ENCODE measurements at regions not wholly inside any gene's neighbourhood (a gene's known extent, or its start where the extent isn't known, plus 50 kb on each side); places are given as distances from the start of the nearest gene placed in this dataset.

- Mint-ChIP-seq H3K9me3 (no peaks in the 10 kb centered on the region), H3K27ac (no peak overlapping the region), H3K36me3 (no peaks in the 10 kb centered on the region), H3K27me3 (peaks cover 9 to 17% (median 12%) of the 10 kb centered on the region in 3 donors), H3K4me1 (no peaks in the 10 kb centered on the region), H3K4me3 (no peak overlapping the region)
- DNase-seq (no peak), ATAC-seq (ENCODE audit: low read depth in 2 of 2) (no peak)
These were observed 649.9 kb upstream of the FANCL start for GRCh38 chr2:58890865-58891525.

GRCh38 chr2:58886009-58886408 lies 644.9 kb upstream of the FANCL start:
- no peak for DNase-seq
- Mint-ChIP-seq H3K36me3 (no peaks in the 10 kb centered on the region), H3K27me3 (peaks cover 0 to 6% (median 5%) of the 10 kb centered on the region in 3 donors), H3K4me1 (no peaks in the 10 kb centered on the region), H3K4me3 (no peak overlapping the region), H3K9me3 (no peaks in the 10 kb centered on the region), H3K27ac (no peak overlapping the region)
- no peak for ATAC-seq (ENCODE audit: low read depth in 2 of 2)

- Mint-ChIP-seq H3K4me3 (no peak overlapping the region), H3K4me1 (no peaks in the 10 kb centered on the region), H3K27ac (no peak overlapping the region), H3K27me3 (peaks cover 0 to 7% (median 0%) of the 10 kb centered on the region in 3 donors), H3K36me3 (no peaks in the 10 kb centered on the region), H3K9me3 (no peaks in the 10 kb centered on the region)
- no peak for DNase-seq
- no peak for ATAC-seq (ENCODE audit: low read depth in 2 of 2)
These were observed 638.7 kb upstream of the FANCL start for GRCh38 chr2:58879834-58880233.

- DNase-seq = no peak
- no peak for ATAC-seq (ENCODE audit: low read depth in 2 of 2)
- no peaks in the 10 kb centered on the region for H3K36me3 Mint-ChIP-seq
- H3K9me3 Mint-ChIP-seq = no peaks in the 10 kb centered on the region
- H3K4me3 Mint-ChIP-seq = no peak overlapping the region
- H3K27me3 Mint-ChIP-seq = peaks cover 0 to 7% (median 0%) of the 10 kb centered on the region in 3 donors
- H3K4me1 Mint-ChIP-seq = no peaks in the 10 kb centered on the region
- H3K27ac Mint-ChIP-seq = no peak overlapping the region
These were observed 637.7 kb upstream of the FANCL start for GRCh38 chr2:58878778-58879177.

- no peak for ATAC-seq (ENCODE audit: low read depth in 2 of 2)
- Mint-ChIP-seq H3K27me3 (peaks cover 0 to 7% (median 0%) of the 10 kb centered on the region in 3 donors), H3K27ac (no peak overlapping the region), H3K4me3 (no peak overlapping the region), H3K4me1 (no peaks in the 10 kb centered on the region), H3K36me3 (no peaks in the 10 kb centered on the region), H3K9me3 (no peaks in the 10 kb centered on the region)
- DNase-seq = no peak
These were observed 635.0 kb upstream of the FANCL start for GRCh38 chr2:58876126-58876525.

- no peak overlapping the region for H3K4me3 Mint-ChIP-seq
- no peak for ATAC-seq (ENCODE audit: low read depth in 2 of 2)
- H3K27ac Mint-ChIP-seq = no peak overlapping the region
These were observed 634.3 kb upstream of the FANCL start for GRCh38 chr2:58875436-58875835.

GRCh38 chr2:58871469-58872142 lies 630.5 kb upstream of the FANCL start:
- H3K27ac Mint-ChIP-seq = no peak overlapping the region
- H3K27me3 Mint-ChIP-seq = peaks cover 0 to 25% (median 5%) of the 10 kb centered on the region in 3 donors
- no peaks in the 10 kb centered on the region for H3K36me3 Mint-ChIP-seq
- H3K9me3 Mint-ChIP-seq = peaks cover 0 to 4% (median 0%) of the 10 kb centered on the region in 7 donors
- H3K4me1 Mint-ChIP-seq = no peaks in the 10 kb centered on the region
- ATAC-seq (ENCODE audit: low read depth in 2 of 2) = no peak
- no peak overlapping the region for H3K4me3 Mint-ChIP-seq
- no peak for DNase-seq

More at GRCh38 chr2:58875436-58875835, 634.3 kb upstream of the FANCL start:
- Mint-ChIP-seq H3K4me1 (no peaks in the 10 kb centered on the region), H3K27me3 (peaks cover 0 to 7% (median 0%) of the 10 kb centered on the region in 3 donors), H3K9me3 (no peaks in the 10 kb centered on the region), H3K36me3 (no peaks in the 10 kb centered on the region)
- no peak for DNase-seq

GRCh38 chr2:58870704-58871103 lies 629.6 kb upstream of the FANCL start:
- Mint-ChIP-seq H3K27me3 (peaks cover 0 to 25% (median 5%) of the 10 kb centered on the region in 3 donors), H3K9me3 (peaks cover 0 to 4% (median 0%) of the 10 kb centered on the region in 7 donors), H3K27ac (no peak overlapping the region), H3K36me3 (no peaks in the 10 kb centered on the region), H3K4me3 (no peak overlapping the region), H3K4me1 (peaks cover 0 to 5% (median 0%) of the 10 kb centered on the region in 3 donors)
- DNase-seq (no peak), ATAC-seq (ENCODE audit: low read depth in 2 of 2) (no peak)

- Mint-ChIP-seq H3K27me3 (peaks cover 0 to 25% (median 5%) of the 10 kb centered on the region in 3 donors), H3K9me3 (peaks cover 0 to 4% (median 0%) of the 10 kb centered on the region in 7 donors), H3K4me3 (no peak overlapping the region), H3K36me3 (no peaks in the 10 kb centered on the region), H3K4me1 (peaks cover 0 to 7% (median 0%) of the 10 kb centered on the region in 3 donors), H3K27ac (no peak overlapping the region)
- DNase-seq (no peak), ATAC-seq (ENCODE audit: low read depth in 2 of 2) (no peak)
These were observed 625.8 kb upstream of the FANCL start for GRCh38 chr2:58866946-58867345.

GRCh38 chr2:58866527-58866926 lies 625.4 kb upstream of the FANCL start:
- peaks cover 0 to 4% (median 0%) of the 10 kb centered on the region in 7 donors for H3K9me3 Mint-ChIP-seq
- H3K36me3 Mint-ChIP-seq = no peaks in the 10 kb centered on the region
- H3K4me3 Mint-ChIP-seq = peak overlapping the region in 1 of 8 donors; percentile 40
- peaks cover 0 to 25% (median 5%) of the 10 kb centered on the region in 3 donors for H3K27me3 Mint-ChIP-seq
- ATAC-seq (ENCODE audit: low read depth in 2 of 2) (no peak), DNase-seq (no peak)
- no peak overlapping the region for H3K27ac Mint-ChIP-seq
- peaks cover 0 to 7% (median 0%) of the 10 kb centered on the region in 3 donors for H3K4me1 Mint-ChIP-seq

- H3K36me3 Mint-ChIP-seq = no peaks in the 10 kb centered on the region
- no peak overlapping the region for H3K4me3 Mint-ChIP-seq
- ATAC-seq (ENCODE audit: low read depth in 2 of 2) (no peak), DNase-seq (no peak)
- H3K4me1 Mint-ChIP-seq = peaks cover 0 to 7% (median 0%) of the 10 kb centered on the region in 3 donors
- H3K9me3 Mint-ChIP-seq = peaks cover 0 to 4% (median 0%) of the 10 kb centered on the region in 7 donors
- peaks cover 0 to 25% (median 5%) of the 10 kb centered on the region in 3 donors for H3K27me3 Mint-ChIP-seq
- H3K27ac Mint-ChIP-seq = peak overlapping the region in 1 of 6 donors; percentile 35
These were observed 624.9 kb upstream of the FANCL start for GRCh38 chr2:58866040-58866439.

- Mint-ChIP-seq H3K9me3 (peaks cover 0 to 4% (median 0%) of the 10 kb centered on the region in 7 donors), H3K27me3 (peaks cover 0 to 25% (median 5%) of the 10 kb centered on the region in 3 donors)
These were observed 624.3 kb upstream of the FANCL start for GRCh38 chr2:58865436-58865835.

GRCh38 chr2:58862244-58862643 lies 621.1 kb upstream of the FANCL start:
- Mint-ChIP-seq H3K27ac (no peak overlapping the region), H3K27me3 (peaks cover 0 to 6% (median 0%) of the 10 kb centered on the region in 3 donors), H3K4me3 (no peak overlapping the region), H3K9me3 (peaks cover 0 to 4% (median 0%) of the 10 kb centered on the region in 7 donors), H3K36me3 (no peaks in the 10 kb centered on the region), H3K4me1 (peaks cover 0 to 7% (median 0%) of the 10 kb centered on the region in 3 donors)
- DNase-seq (no peak), ATAC-seq (ENCODE audit: low read depth in 2 of 2) (peak; percentile 28 to 45)

More at GRCh38 chr2:58865436-58865835, 624.3 kb upstream of the FANCL start:
- Mint-ChIP-seq H3K4me1 (peaks cover 0 to 7% (median 0%) of the 10 kb centered on the region in 3 donors), H3K36me3 (no peaks in the 10 kb centered on the region), H3K4me3 (no peak overlapping the region), H3K27ac (no peak overlapping the region)
- DNase-seq (no peak), ATAC-seq (ENCODE audit: low read depth in 2 of 2) (no peak)

- ATAC-seq (ENCODE audit: low read depth in 2 of 2) (no peak), DNase-seq (no peak)
- no peak overlapping the region for H3K4me3 Mint-ChIP-seq
- H3K9me3 Mint-ChIP-seq = peaks cover 0 to 5% (median 2%) of the 10 kb centered on the region in 7 donors
- peaks cover 0 to 2% (median 0%) of the 10 kb centered on the region in 3 donors for H3K4me1 Mint-ChIP-seq
- H3K27ac Mint-ChIP-seq = no peak overlapping the region
- H3K27me3 Mint-ChIP-seq = no peaks in the 10 kb centered on the region
- no peaks in the 10 kb centered on the region for H3K36me3 Mint-ChIP-seq
These were observed 619.5 kb upstream of the FANCL start for GRCh38 chr2:58860586-58860985.

Data from naive B cell (primary cell).